ENCODE measurements at regions not wholly inside any gene's neighbourhood (a gene's known extent, or its start where the extent isn't known, plus 50 kb on each side); places are given as distances from the start of the nearest gene placed in this dataset.
"Not testable (repeated sequence)": the region's sequence is repeated elsewhere in the genome, so short reads cannot be mapped to it uniquely, and the experiment has no call there.

- H4K20me1 ChIP-seq (replicated peaks; ENCODE audit: control insufficient read depth, insufficient read depth, low read length); H3K27ac ChIP-seq (ENCODE audit: extremely low read depth, low read depth, low read length); H3K9me1 ChIP-seq (ENCODE audit: control insufficient read depth, insufficient read depth, low read length); intact Hi-C loops (cut with micrococcal nuclease); H2AFZ ChIP-seq (ENCODE audit: low read depth, low read length); H3K4me1 ChIP-seq (replicated peaks in 1 of 2; ENCODE audit: control insufficient read depth in 2 of 2, insufficient read depth in 2 of 2, low read length in 2 of 2); H3K9ac ChIP-seq (ENCODE audit: insufficient read depth in 1 of 2, low read depth in 2 of 2, low read length in 2 of 2); FAIRE-seq; H3K36me3 ChIP-seq (ENCODE audit: control insufficient read depth, insufficient read depth, low read length); POLR2A ChIA-PET; H3K9me3 ChIP-seq (replicated peaks; ENCODE audit: control insufficient read depth, insufficient read depth, low read depth, low read length); in situ Hi-C loops (cut with MboI); ATAC-seq; H3K4me2 ChIP-seq (ENCODE audit: insufficient read depth, low read length); H3K4me3 ChIP-seq; H3K79me2 ChIP-seq (ENCODE audit: control insufficient read depth, insufficient read depth, low read length); BruUV-seq (replicated peaks); DNase-seq (ENCODE audit: extremely low read depth in 1 of 4, low spot score in 3 of 4); CTCF ChIA-PET (ENCODE audit: low intra/inter-chr PET ratio): not testable (repeated sequence)
- peaks cover 5 to 19% of the 10 kb centered on the region in 2 experiments; a peak in 4 of 5 replicates for H3K27me3 ChIP-seq (ENCODE audit: control insufficient read depth in 2 of 2, insufficient read depth in 2 of 2, low read length in 2 of 2)
- WGBS (ENCODE audit: insufficient coverage, low coverage, missing lambda C conversion rate) = 3% methylated on average over 6 of the region's 8 CpGs
Measured at GRCh38 chr16:29202025-29202632, 204.4 kb downstream of the NPIPB11 start.

GRCh38 chr16:29201296-29202024, 205.1 kb downstream of the NPIPB11 start:
- H3K4me3 ChIP-seq; POLR2A ChIA-PET; H3K36me3 ChIP-seq (ENCODE audit: control insufficient read depth, insufficient read depth, low read length); H2AFZ ChIP-seq (ENCODE audit: low read depth, low read length); H3K27ac ChIP-seq (ENCODE audit: extremely low read depth, low read depth, low read length); H3K4me2 ChIP-seq (ENCODE audit: insufficient read depth, low read length); FAIRE-seq; H4K20me1 ChIP-seq (replicated peaks; ENCODE audit: control insufficient read depth, insufficient read depth, low read length); H3K4me1 ChIP-seq (replicated peaks in 1 of 2; ENCODE audit: control insufficient read depth in 2 of 2, insufficient read depth in 2 of 2, low read length in 2 of 2); intact Hi-C loops (cut with micrococcal nuclease); H3K79me2 ChIP-seq (ENCODE audit: control insufficient read depth, insufficient read depth, low read length); ATAC-seq; CTCF ChIA-PET (ENCODE audit: low intra/inter-chr PET ratio); H3K9ac ChIP-seq (ENCODE audit: insufficient read depth in 1 of 2, low read depth in 2 of 2, low read length in 2 of 2); in situ Hi-C loops (cut with MboI); DNase-seq (ENCODE audit: extremely low read depth in 1 of 4, low spot score in 3 of 4); H3K9me3 ChIP-seq (replicated peaks; ENCODE audit: control insufficient read depth, insufficient read depth, low read depth, low read length); H3K9me1 ChIP-seq (ENCODE audit: control insufficient read depth, insufficient read depth, low read length); BruUV-seq (replicated peaks): not testable (repeated sequence)
- H3K27me3 ChIP-seq (ENCODE audit: control insufficient read depth in 2 of 2, insufficient read depth in 2 of 2, low read length in 2 of 2) = peaks cover 5 to 19% of the 10 kb centered on the region in 2 experiments; a peak in 4 of 5 replicates
- 21% methylated on average over 21 of the region's 25 CpGs for WGBS (ENCODE audit: insufficient coverage, low coverage, missing lambda C conversion rate)

GRCh38 chr16:29200681-29201080, 205.8 kb downstream of the NPIPB11 start:
- BruUV-seq (replicated peaks); H2AFZ ChIP-seq (ENCODE audit: low read depth, low read length); DNase-seq (ENCODE audit: extremely low read depth in 1 of 4, low spot score in 3 of 4); intact Hi-C loops (cut with micrococcal nuclease); H3K27ac ChIP-seq (ENCODE audit: extremely low read depth, low read depth, low read length); H3K4me3 ChIP-seq; H3K79me2 ChIP-seq (ENCODE audit: control insufficient read depth, insufficient read depth, low read length); POLR2A ChIA-PET; FAIRE-seq; CTCF ChIA-PET (ENCODE audit: low intra/inter-chr PET ratio); in situ Hi-C loops (cut with MboI); H4K20me1 ChIP-seq (replicated peaks; ENCODE audit: control insufficient read depth, insufficient read depth, low read length); ATAC-seq; H3K9me3 ChIP-seq (replicated peaks; ENCODE audit: control insufficient read depth, insufficient read depth, low read depth, low read length); H3K36me3 ChIP-seq (ENCODE audit: control insufficient read depth, insufficient read depth, low read length); H3K9ac ChIP-seq (ENCODE audit: insufficient read depth in 1 of 2, low read depth in 2 of 2, low read length in 2 of 2); H3K4me1 ChIP-seq (replicated peaks in 1 of 2; ENCODE audit: control insufficient read depth in 2 of 2, insufficient read depth in 2 of 2, low read length in 2 of 2); H3K4me2 ChIP-seq (ENCODE audit: insufficient read depth, low read length); H3K9me1 ChIP-seq (ENCODE audit: control insufficient read depth, insufficient read depth, low read length): not testable (repeated sequence)
- WGBS (ENCODE audit: insufficient coverage, low coverage, missing lambda C conversion rate) = 53% methylated on average over 6 of the region's 9 CpGs
- H3K27me3 ChIP-seq (ENCODE audit: control insufficient read depth in 2 of 2, insufficient read depth in 2 of 2, low read length in 2 of 2) = peaks cover 5 to 19% of the 10 kb centered on the region in 2 experiments; a peak in 4 of 5 replicates

- H2AFZ ChIP-seq (ENCODE audit: low read depth, low read length); H3K4me2 ChIP-seq (ENCODE audit: insufficient read depth, low read length); CTCF ChIA-PET (ENCODE audit: low intra/inter-chr PET ratio); H3K27ac ChIP-seq (ENCODE audit: extremely low read depth, low read depth, low read length); H3K9ac ChIP-seq (ENCODE audit: insufficient read depth in 1 of 2, low read depth in 2 of 2, low read length in 2 of 2); in situ Hi-C loops (cut with MboI); H3K9me1 ChIP-seq (ENCODE audit: control insufficient read depth, insufficient read depth, low read length); H3K4me3 ChIP-seq; ATAC-seq; DNase-seq (ENCODE audit: extremely low read depth in 1 of 4, low spot score in 3 of 4); H3K36me3 ChIP-seq (ENCODE audit: control insufficient read depth, insufficient read depth, low read length); H3K79me2 ChIP-seq (ENCODE audit: control insufficient read depth, insufficient read depth, low read length); H3K9me3 ChIP-seq (replicated peaks; ENCODE audit: control insufficient read depth, insufficient read depth, low read depth, low read length); intact Hi-C loops (cut with micrococcal nuclease); H4K20me1 ChIP-seq (replicated peaks; ENCODE audit: control insufficient read depth, insufficient read depth, low read length); BruUV-seq (replicated peaks); H3K4me1 ChIP-seq (replicated peaks in 1 of 2; ENCODE audit: control insufficient read depth in 2 of 2, insufficient read depth in 2 of 2, low read length in 2 of 2); POLR2A ChIA-PET; FAIRE-seq: not testable (repeated sequence)
- peaks cover 5 to 19% of the 10 kb centered on the region in 2 experiments; a peak in 4 of 5 replicates for H3K27me3 ChIP-seq (ENCODE audit: control insufficient read depth in 2 of 2, insufficient read depth in 2 of 2, low read length in 2 of 2)
- WGBS (ENCODE audit: insufficient coverage, low coverage, missing lambda C conversion rate) = 64% methylated on average over 6 of the region's 12 CpGs
Measured at GRCh38 chr16:29200135-29200601, 206.3 kb downstream of the NPIPB11 start.

Measured in K562 (cell line).